HepG2 (cell line): ENCODE measurements at regions not wholly inside any gene's neighbourhood (a gene's known extent, or its start where the extent isn't known, plus 50 kb on each side); places are given as distances from the start of the nearest gene placed in this dataset.

Source experiments
- ATAC-seq: fragments of 200-7000 bp; cut with Tn5 transposase; 3 replicates; pipeline ENCODE4 v1.9.1; 2020; ENCODE audit warnings: mild to moderate bottlenecking, moderate library complexity
- BruUV-seq: library from RNA; stranded (reverse); fragments of 400-500 nt; replicated peaks from 2 replicates; lab custom pipeline; 2021; lab: Mats Ljungman, UMichigan
- CTCF ChIA-PET: fragments of 300-600 bp; formaldehyde crosslinking; extraction: SDS; loops from one replicate; lab custom pipeline; 2021; ENCODE audit warnings: low total read pairs, inconsistent platforms, low intra/inter-chr PET ratio; lab: Yijun Ruan, JAX
- POLR2A ChIA-PET: fragments of 350-600 bp; sonication (Branson Sonifier 250); formaldehyde crosslinking; loops from one replicate; lab custom pipeline; 2020; ENCODE audit warnings: antibody characterized with exemption, inconsistent platforms; lab: Yijun Ruan, JAX
- DNase-seq: peaks from one replicate; pipeline ENCODE4 v3.0.0-alpha.2; 2015; ENCODE audit warnings: low spot score
- FAIRE-seq: peaks from 3 replicates; lab custom pipeline; 2011; peaks lifted over from hg19 to GRCh38; lab: Jason Lieb, UNC
- H2AFZ ChIP-seq: one replicate; pipeline ENCODE4 v1.6.1; 2011; ENCODE audit warnings: low read length, inconsistent platforms
- H3K27ac ChIP-seq: fragments of 300-600 bp; 3 replicates; pipeline ENCODE4 v1.8.0; 2011; ENCODE audit warnings: mixed run types, mild to moderate bottlenecking, mixed read lengths, low read length, inconsistent platforms; ENCODE audit not compliant: insufficient read depth; ENCODE audit errors: extremely low read length
- H3K27me3 ChIP-seq, 2 experiments: fragments of 200-600 bp in 1 of 2; 2 replicates in 1 of 2; 3 replicates in 1 of 2; pipeline versions ENCODE4 v1.6.0 to v1.8.0; 2011; ENCODE audit warnings: low read length in 2 of 2, mild to moderate bottlenecking in 2 of 2, moderate library complexity in 2 of 2, inconsistent platforms in 1 of 2; ENCODE audit not compliant: insufficient read depth in 2 of 2, control insufficient read depth in 1 of 2
- H3K36me3 ChIP-seq, 2 experiments: fragments of 200-600 bp in 1 of 2; replicated peaks in 1 of 2; 2 replicates in 1 of 2; 3 replicates in 1 of 2; pipeline versions ENCODE4 v1.5.1 to v1.8.0; 2011; ENCODE audit warnings: low read length in 2 of 2, inconsistent platforms in 1 of 2; ENCODE audit not compliant: insufficient read depth in 2 of 2, control insufficient read depth in 1 of 2
- H3K4me1 ChIP-seq: 2 replicates; pipeline ENCODE4 v1.5.1; 2012; ENCODE audit warnings: low read length, inconsistent platforms; ENCODE audit not compliant: insufficient read depth
- H3K4me2 ChIP-seq: 2 replicates; pipeline ENCODE4 v1.6.0; 2011; ENCODE audit warnings: low read depth, low read length, inconsistent platforms
- H3K4me3 ChIP-seq, 3 experiments: fragments of 200-600 bp in 1 of 3; sonication (generic), shearing (Covaris generic) in 1 of 3; replicated peaks in 1 of 3; 2 replicates each; pipeline ENCODE4 v1.5.1; 2011 to 2016; ENCODE audit warnings: low read length in 3 of 3, inconsistent platforms in 2 of 3, low read depth in 2 of 3, mild to moderate bottlenecking in 2 of 3, control low read depth in 1 of 3, mixed read lengths in 1 of 3; ENCODE audit not compliant: insufficient read depth in 1 of 3
- H3K79me2 ChIP-seq: one replicate; pipeline ENCODE4 v1.6.1; 2011; ENCODE audit warnings: low read length, inconsistent platforms; ENCODE audit not compliant: insufficient read depth
- H3K9ac ChIP-seq: 2 replicates; pipeline ENCODE4 v1.6.0; 2011; ENCODE audit warnings: mild to moderate bottlenecking, low read depth, low read length, inconsistent platforms; ENCODE audit not compliant: insufficient read depth
- H3K9me3 ChIP-seq: 2 replicates; pipeline ENCODE4 v1.5.1; 2012; ENCODE audit warnings: mild to moderate bottlenecking, low read length
- H4K20me1 ChIP-seq: 2 replicates; pipeline ENCODE4 v1.6.0; 2011; ENCODE audit warnings: inconsistent platforms, mild to moderate bottlenecking, low read length, moderate library complexity; ENCODE audit not compliant: insufficient read depth
- ATF3 ChIP-seq: sonication (generic); formaldehyde crosslinking; IDR thresholded peaks from 2 replicates; pipeline ENCODE4 v1.4.0; 2020; ENCODE audit warnings: missing genetic modification reagents
- CHD2 ChIP-seq: IDR thresholded peaks from 2 replicates; pipeline ENCODE4 v1.6.1; 2011; ENCODE audit warnings: low read depth, low read length, improper control_type of control experiment
- DNMT1 ChIP-seq: sonication (generic); formaldehyde crosslinking; IDR thresholded peaks from 2 replicates; pipeline ENCODE4 v1.5.1; 2020; ENCODE audit warnings: mild to moderate bottlenecking, missing genetic modification reagents
- ETV6 ChIP-seq: sonication (generic); formaldehyde crosslinking; conservative IDR thresholded peaks from 2 replicates; pipeline ENCODE4 v1.4.0; 2020; ENCODE audit warnings: missing genetic modification reagents
- FOXO4 ChIP-seq: sonication (generic); formaldehyde crosslinking; conservative IDR thresholded peaks from 2 replicates; pipeline ENCODE4 v1.8.1; 2023; ENCODE audit warnings: missing genetic modification reagents
- MAFK ChIP-seq, 2 experiments: IDR thresholded peaks in 1 of 2; conservative IDR thresholded peaks in 1 of 2; 2 replicates each; pipeline ENCODE4 v1.6.1; 2011; ENCODE audit warnings: improper control_type of control experiment in 2 of 2, low read length in 2 of 2
- NR0B2 ChIP-seq: sonication (generic); formaldehyde crosslinking; IDR thresholded peaks from 2 replicates; pipeline ENCODE4 v1.4.0; 2020; ENCODE audit warnings: mild to moderate bottlenecking, missing genetic modification reagents
- ONECUT2 ChIP-seq: sonication (generic); formaldehyde crosslinking; IDR thresholded peaks from 2 replicates; pipeline ENCODE4 v1.4.0; 2020; ENCODE audit warnings: missing genetic modification reagents
- PLRG1 ChIP-seq: fragments of 450-650 bp; conservative IDR thresholded peaks from 2 replicates; pipeline ENCODE4 v1.6.1; 2016
- SRF ChIP-seq: IDR thresholded peaks from 2 replicates; pipeline ENCODE4 v1.6.1; 2011; ENCODE audit warnings: mild to moderate bottlenecking, low read depth, low read length, moderate library complexity
- SRSF1 ChIP-seq: fragments of 200-400 bp; formaldehyde crosslinking; optimal IDR thresholded peaks from 2 replicates; pipeline ENCODE3; 2017; ENCODE audit warnings: mild to moderate bottlenecking, low read depth, low read length, moderate library complexity
- TBX3 ChIP-seq: fragments of 450-650 bp; IDR thresholded peaks from 2 replicates; pipeline ENCODE4 v1.6.1; 2017; ENCODE audit warnings: antibody characterized with exemption, mild to moderate bottlenecking, inconsistent platforms, borderline replicate concordance
- USF2 ChIP-seq, 2 experiments: sonication (generic) in 1 of 2; formaldehyde crosslinking in 1 of 2; IDR thresholded peaks; 2 replicates each; pipeline versions ENCODE4 v1.5.1 to v1.6.1; 2011 to 2020; ENCODE audit warnings: borderline replicate concordance in 1 of 2, low read depth in 1 of 2, low read length in 1 of 2, mild to moderate bottlenecking in 1 of 2, missing genetic modification reagents in 1 of 2, moderate library complexity in 1 of 2
- ZBTB7A ChIP-seq: sonication (generic); formaldehyde crosslinking; IDR thresholded peaks from 2 replicates; pipeline ENCODE4 v1.8.0; 2022; ENCODE audit warnings: mild to moderate bottlenecking, missing genetic modification reagents
- ZEB1 ChIP-seq: IDR thresholded peaks from 2 replicates; pipeline ENCODE4 v1.6.1; 2012; ENCODE audit warnings: mild to moderate bottlenecking, low read depth, inconsistent platforms; ENCODE audit not compliant: insufficient replicate concordance
- ZNF292 ChIP-seq: sonication (generic); formaldehyde crosslinking; IDR thresholded peaks from 2 replicates; pipeline ENCODE4 v1.8.1; 2022; ENCODE audit warnings: mild to moderate bottlenecking, low read depth, missing genetic modification reagents, borderline replicate concordance
- ZNF691 ChIP-seq: sonication (generic); formaldehyde crosslinking; IDR thresholded peaks from 2 replicates; pipeline ENCODE4 v1.4.0; 2020; ENCODE audit warnings: missing genetic modification reagents, low read depth, mild to moderate bottlenecking, borderline replicate concordance
- ZNF878 ChIP-seq: sonication (generic); formaldehyde crosslinking; IDR thresholded peaks from 2 replicates; pipeline ENCODE4 v1.8.1; 2023; ENCODE audit warnings: mild to moderate bottlenecking, missing genetic modification reagents, moderate library complexity
- ZNF879 ChIP-seq: sonication (generic); formaldehyde crosslinking; IDR thresholded peaks from 2 replicates; pipeline ENCODE4 v1.8.1; 2023; ENCODE audit warnings: missing genetic modification reagents
- WGBS: methylation state at CpG from one replicate; pipeline ENCODE4 v1.1.6; 2017; ENCODE audit warnings: low lambda C conversion rate; 5-methylcytosine and 5-hydroxymethylcytosine counted together
- in situ Hi-C: cut with HindIII; loops from 2 replicates; pipeline ENCODE4 v1.10.0; 2017; ENCODE audit warnings: low pct_unique_long_range_greater_than_20kb; ENCODE audit not compliant: extremely low pct_ligation_motif_present
- intact Hi-C: fragments of 100-400 bp; cut with micrococcal nuclease; formaldehyde crosslinking; loops from one replicate; pipeline ENCODE4 v1.10.0; 2022; ENCODE audit not compliant: unreplicated experiment

- Histone ChIP-seq H3K9me3 (no peaks in the 10 kb centered on the region), H3K79me2 (no peaks in the 10 kb centered on the region), H3K4me3 (no peak overlapping the region), H4K20me1 (no peaks in the 10 kb centered on the region), H3K36me3 (no peaks in the 10 kb centered on the region), H3K27ac (no peak overlapping the region), H2AFZ (no peak overlapping the region), H3K9ac (no peak overlapping the region), H3K4me1 (no peaks in the 10 kb centered on the region), H3K27me3 (peaks cover 0 to 31% of the 10 kb centered on the region in 2 experiments; a peak in 2 of 5 replicates), H3K4me2 (no peak overlapping the region)
- whole genome bisulfite sequencing, result 27% methylated on average over 7 of the region's 7 CpGs
- DNase-seq, result no peak
- intact Hi-C loops (no loop called here), in situ Hi-C loops (no loop called here)
- FAIRE-seq, result no peak
- no peak for ATAC-seq
- BruUV-seq, result no TSS peak
- TF ChIP-seq ZNF879 (CRISPR knock-in tag), result no peak
- TF ChIP-seq ONECUT2 (CRISPR knock-in tag), result no peak
- TF ChIP-seq SRSF1, result no peak
- no peak for TF ChIP-seq DNMT1 (CRISPR knock-in tag)
- TF ChIP-seq CHD2, result no peak
- no peak for TF ChIP-seq ZEB1
- no peak for TF ChIP-seq TBX3
- TF ChIP-seq ZBTB7A (CRISPR knock-in tag), result no peak
- no peak for TF ChIP-seq ZNF292
- no peak for TF ChIP-seq ZNF691 (CRISPR knock-in tag)
- TF ChIP-seq NR0B2 (CRISPR knock-in tag), result no peak
- no peak for TF ChIP-seq SRF
- TF ChIP-seq FOXO4, result no peak
- TF ChIP-seq ATF3 (CRISPR knock-in tag), result no peak
- TF ChIP-seq ETV6, result no peak
- TF ChIP-seq MAFK (conservative IDR thresholded peaks at IDR 0.05 in 1 of 2, IDR thresholded peaks at IDR 0.05 in 1 of 2; ENCODE audit: low read length in 2 of 2), result no peak
- TF ChIP-seq ZNF878 (CRISPR knock-in tag), result no peak
- TF ChIP-seq PLRG1, result no peak
- no peak for TF ChIP-seq USF2 (IDR thresholded peaks at IDR 0.05; ENCODE audit: low read depth, low read length)
- no peak for TF ChIP-seq USF2 (CRISPR knock-in tag; IDR thresholded peaks at IDR 0.05; ENCODE audit: borderline replicate concordance)
- POLR2A ChIA-PET, result no interaction called here
- CTCF ChIA-PET, result no interaction called here
Measured at GRCh38 chr1:88463401-88463985, 220.6 kb upstream of the PKN2 start.
